K562 (cell line): ENCODE measurements at regions not wholly inside any gene's neighbourhood (a gene's known extent, or its start where the extent isn't known, plus 50 kb on each side); places are given as distances from the start of the nearest gene placed in this dataset.

Source experiments
- ATAC-seq: fragments of 200-7000 bp; cut with Tn5 transposase; 3 replicates; pipeline ENCODE4 v1.9.1; 2020; ENCODE audit warnings: moderate library complexity
- BruUV-seq: library from RNA; stranded (reverse); fragments of 400-500 nt; replicated peaks from 2 replicates; lab custom pipeline; 2021; lab: Mats Ljungman, UMichigan
- CTCF ChIA-PET: fragments of 300-600 bp; formaldehyde crosslinking; extraction: SDS; loops from one replicate; lab custom pipeline; 2021; ENCODE audit warnings: low intra/inter-chr PET ratio; lab: Yijun Ruan, JAX
- POLR2A ChIA-PET: fragments of 300-600, 350-650 bp; sonication (Branson Sonifier 250); formaldehyde crosslinking; extraction: SDS; loops from one replicate; lab custom pipeline; 2021; ENCODE audit warnings: antibody characterized with exemption, inconsistent platforms; lab: Yijun Ruan, JAX
- DNase-seq, 4 experiments: peaks; one replicate each; pipeline versions ENCODE4 v3.0.0 to v3.0.0-alpha.2; 2011 to 2018; ENCODE audit warnings: low spot score in 3 of 4, mixed read lengths in 3 of 4; ENCODE audit errors: extremely low read depth in 1 of 4
- FAIRE-seq: peaks from 2 replicates; lab custom pipeline; 2011; peaks lifted over from hg19 to GRCh38; lab: Jason Lieb, UNC
- H2AFZ ChIP-seq: 2 replicates; pipeline ENCODE4 v1.6.0; 2011; ENCODE audit warnings: low read depth, low read length, control low read depth, inconsistent platforms
- H3K27ac ChIP-seq: fragments of 200-600 bp; 3 replicates; pipeline ENCODE4 v1.8.0; 2011; ENCODE audit warnings: low read depth, mild to moderate bottlenecking, control low read depth, inconsistent platforms, low read length, moderate library complexity, mixed read lengths; ENCODE audit errors: extremely low read depth
- H3K27me3 ChIP-seq, 2 experiments: fragments of 300-600 bp in 1 of 2; 2 replicates in 1 of 2; 3 replicates in 1 of 2; pipeline versions ENCODE4 v1.6.0 to v1.8.0; 2011; ENCODE audit warnings: inconsistent platforms in 2 of 2, low read length in 2 of 2, mild to moderate bottlenecking in 1 of 2, mixed read lengths in 1 of 2, moderate library complexity in 1 of 2; ENCODE audit not compliant: control insufficient read depth in 2 of 2, insufficient read depth in 2 of 2
- H3K36me3 ChIP-seq: fragments of 300-600 bp; 3 replicates; pipeline ENCODE4 v1.8.0; 2011; ENCODE audit warnings: mild to moderate bottlenecking, low read length, inconsistent platforms; ENCODE audit not compliant: control insufficient read depth, insufficient read depth
- H3K4me1 ChIP-seq, 2 experiments: fragments of 200-600 bp in 1 of 2; replicated peaks in 1 of 2; 2 replicates in 1 of 2; 3 replicates in 1 of 2; pipeline versions ENCODE4 v1.5.1 to v1.8.0; 2011; ENCODE audit warnings: inconsistent platforms in 2 of 2, low read length in 2 of 2, mild to moderate bottlenecking in 1 of 2, mixed read lengths in 1 of 2, moderate library complexity in 1 of 2; ENCODE audit not compliant: control insufficient read depth in 2 of 2, insufficient read depth in 2 of 2
- H3K4me2 ChIP-seq: 2 replicates; pipeline ENCODE4 v1.6.1; 2011; ENCODE audit warnings: low read length, control low read depth, inconsistent platforms, mixed read lengths; ENCODE audit not compliant: insufficient read depth
- H3K4me3 ChIP-seq: fragments of 200-600 bp; sonication (generic), shearing (Covaris generic); 2 replicates; pipeline ENCODE4 v1.5.1; 2016; ENCODE audit warnings: control low read depth, inconsistent platforms
- H3K79me2 ChIP-seq: fragments of 200-600 bp; 3 replicates; pipeline ENCODE4 v1.8.0; 2011; ENCODE audit warnings: low read length, inconsistent platforms; ENCODE audit not compliant: control insufficient read depth, insufficient read depth
- H3K9ac ChIP-seq, 2 experiments: 2 replicates each; pipeline versions ENCODE4 v1.6.0 to v1.6.1; 2011; ENCODE audit warnings: low read depth in 2 of 2, low read length in 2 of 2, control low read depth in 1 of 2, inconsistent platforms in 1 of 2, mild to moderate bottlenecking in 1 of 2, mixed read lengths in 1 of 2; ENCODE audit not compliant: insufficient read depth in 1 of 2
- H3K9me1 ChIP-seq: one replicate; pipeline ENCODE4 v1.6.0; 2011; ENCODE audit warnings: inconsistent platforms, mild to moderate bottlenecking, low read length, moderate library complexity; ENCODE audit not compliant: control insufficient read depth, insufficient read depth
- H3K9me3 ChIP-seq: replicated peaks from 2 replicates; pipeline ENCODE4 v1.5.1; 2011; ENCODE audit warnings: low read depth, low read length, inconsistent platforms; ENCODE audit not compliant: control insufficient read depth, insufficient read depth
- H4K20me1 ChIP-seq: replicated peaks from 2 replicates; pipeline ENCODE4 v1.6.1; 2011; ENCODE audit warnings: low read length, inconsistent platforms, mixed read lengths; ENCODE audit not compliant: control insufficient read depth, insufficient read depth
- CREBBP ChIP-seq: IDR thresholded peaks from one replicate; pipeline ENCODE4 v1.6.1; 2012; ENCODE audit warnings: low read depth, mild to moderate bottlenecking, control low read depth, inconsistent platforms, low read length
- MIER1 ChIP-seq: fragments of 450-650 bp; IDR thresholded peaks from 2 replicates; pipeline ENCODE4 v1.6.1; 2016; ENCODE audit warnings: antibody characterized with exemption, mild to moderate bottlenecking, low read depth
- PCBP1 ChIP-seq: fragments of 200-400 bp; formaldehyde crosslinking; IDR thresholded peaks from 2 replicates; pipeline ENCODE4 v1.6.1; 2018; ENCODE audit warnings: mild to moderate bottlenecking, low read depth, low read length; ENCODE audit not compliant: poor library complexity, severe bottlenecking
- POLR2H ChIP-seq: IDR thresholded peaks from 2 replicates; pipeline ENCODE4 v1.6.1; 2016; ENCODE audit warnings: missing genetic modification characterization, low read depth, mild to moderate bottlenecking, control low read depth, missing compliant biosample characterization, moderate library complexity
- ZKSCAN3 ChIP-seq: fragments of 250-450 bp; sonication (Bioruptor Pico); IDR thresholded peaks from 2 replicates; pipeline ENCODE4 v1.4.0; 2020
- ZNF146 ChIP-seq: IDR thresholded peaks from one replicate; pipeline ENCODE4 v1.6.1; 2018; ENCODE audit warnings: missing compliant biosample characterization; ENCODE audit not compliant: unreplicated experiment
- ZNF174 ChIP-seq: fragments of 250-450 bp; sonication (Bioruptor Pico); IDR thresholded peaks from 2 replicates; pipeline ENCODE4 v1.4.0; 2020; ENCODE audit warnings: mild to moderate bottlenecking
- WGBS: fragments of 100-300 bp; shearing (Covaris generic); methylation state at CpG from one replicate; pipeline ENCODE4 v1.1.6; 2016; ENCODE audit warnings: low coverage, mixed read lengths; ENCODE audit not compliant: insufficient coverage; ENCODE audit errors: missing lambda C conversion rate; 5-methylcytosine and 5-hydroxymethylcytosine counted together
- in situ Hi-C: fragments of 300-500 bp; cut with MboI; formaldehyde crosslinking; loops from 4 replicates; pipeline ENCODE4 v1.15.0; 2018; ENCODE audit warnings: inconsistent platforms, mixed read lengths
- intact Hi-C: fragments of 100-400 bp; cut with micrococcal nuclease; formaldehyde crosslinking; loops from 2 replicates; pipeline ENCODE4 v1.14.2; 2022
- TF ChIP-seq, protein P1 (sequence below): fragments of 200-600 bp; sonication (generic); IDR thresholded peaks from one replicate; pipeline ENCODE4 v1.6.1; 2012; ENCODE audit warnings: mild to moderate bottlenecking, low read depth, low read length, inconsistent platforms
- TF ChIP-seq, protein P2 (sequence below): sonication (generic); formaldehyde crosslinking; IDR thresholded peaks from 2 replicates; pipeline ENCODE4 v1.8.0; 2022; ENCODE audit warnings: mild to moderate bottlenecking, missing genetic modification reagents, borderline replicate concordance

DNA sequence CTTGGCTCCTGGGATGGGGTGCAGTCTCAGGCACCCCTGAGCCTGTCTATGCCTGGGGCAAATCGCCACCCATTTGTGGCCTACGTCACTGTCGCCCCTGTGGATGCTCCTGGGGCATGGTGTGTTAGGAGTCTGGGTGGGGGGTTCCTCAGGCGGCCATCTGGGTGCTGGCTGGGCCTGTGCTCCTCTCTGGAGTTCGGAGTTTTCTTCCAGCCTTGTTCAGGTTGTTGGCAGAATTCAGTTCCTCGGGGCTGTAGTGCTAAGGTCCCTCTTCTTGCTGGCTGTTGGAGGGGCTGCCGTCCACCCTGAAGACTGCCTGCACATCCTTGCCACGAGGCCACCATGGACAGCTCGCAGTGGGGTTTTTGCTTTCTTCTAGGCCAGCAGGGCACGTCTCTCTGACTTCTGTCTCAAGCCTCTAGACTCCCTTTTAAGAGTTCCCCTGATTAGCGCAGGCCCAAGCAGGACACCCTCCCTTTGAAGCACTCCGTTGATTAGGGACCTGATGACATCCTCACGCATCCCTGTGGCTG, 86.7 kb upstream of the C1orf174 start:
- no peak; the same call in 2 of the 3 replicates for ATAC-seq
- in situ Hi-C loops = no loop called here
- TF ChIP-seq ZNF174 (CRISPR knock-in tag) (no peak), CREBBP (no peak), MIER1 (no peak), POLR2H (no peak), PCBP1 (no peak), ZKSCAN3 (CRISPR knock-in tag) (no peak), ZNF146 (CRISPR knock-in tag) (no peak)
- TF ChIP-seq, protein P1, sequence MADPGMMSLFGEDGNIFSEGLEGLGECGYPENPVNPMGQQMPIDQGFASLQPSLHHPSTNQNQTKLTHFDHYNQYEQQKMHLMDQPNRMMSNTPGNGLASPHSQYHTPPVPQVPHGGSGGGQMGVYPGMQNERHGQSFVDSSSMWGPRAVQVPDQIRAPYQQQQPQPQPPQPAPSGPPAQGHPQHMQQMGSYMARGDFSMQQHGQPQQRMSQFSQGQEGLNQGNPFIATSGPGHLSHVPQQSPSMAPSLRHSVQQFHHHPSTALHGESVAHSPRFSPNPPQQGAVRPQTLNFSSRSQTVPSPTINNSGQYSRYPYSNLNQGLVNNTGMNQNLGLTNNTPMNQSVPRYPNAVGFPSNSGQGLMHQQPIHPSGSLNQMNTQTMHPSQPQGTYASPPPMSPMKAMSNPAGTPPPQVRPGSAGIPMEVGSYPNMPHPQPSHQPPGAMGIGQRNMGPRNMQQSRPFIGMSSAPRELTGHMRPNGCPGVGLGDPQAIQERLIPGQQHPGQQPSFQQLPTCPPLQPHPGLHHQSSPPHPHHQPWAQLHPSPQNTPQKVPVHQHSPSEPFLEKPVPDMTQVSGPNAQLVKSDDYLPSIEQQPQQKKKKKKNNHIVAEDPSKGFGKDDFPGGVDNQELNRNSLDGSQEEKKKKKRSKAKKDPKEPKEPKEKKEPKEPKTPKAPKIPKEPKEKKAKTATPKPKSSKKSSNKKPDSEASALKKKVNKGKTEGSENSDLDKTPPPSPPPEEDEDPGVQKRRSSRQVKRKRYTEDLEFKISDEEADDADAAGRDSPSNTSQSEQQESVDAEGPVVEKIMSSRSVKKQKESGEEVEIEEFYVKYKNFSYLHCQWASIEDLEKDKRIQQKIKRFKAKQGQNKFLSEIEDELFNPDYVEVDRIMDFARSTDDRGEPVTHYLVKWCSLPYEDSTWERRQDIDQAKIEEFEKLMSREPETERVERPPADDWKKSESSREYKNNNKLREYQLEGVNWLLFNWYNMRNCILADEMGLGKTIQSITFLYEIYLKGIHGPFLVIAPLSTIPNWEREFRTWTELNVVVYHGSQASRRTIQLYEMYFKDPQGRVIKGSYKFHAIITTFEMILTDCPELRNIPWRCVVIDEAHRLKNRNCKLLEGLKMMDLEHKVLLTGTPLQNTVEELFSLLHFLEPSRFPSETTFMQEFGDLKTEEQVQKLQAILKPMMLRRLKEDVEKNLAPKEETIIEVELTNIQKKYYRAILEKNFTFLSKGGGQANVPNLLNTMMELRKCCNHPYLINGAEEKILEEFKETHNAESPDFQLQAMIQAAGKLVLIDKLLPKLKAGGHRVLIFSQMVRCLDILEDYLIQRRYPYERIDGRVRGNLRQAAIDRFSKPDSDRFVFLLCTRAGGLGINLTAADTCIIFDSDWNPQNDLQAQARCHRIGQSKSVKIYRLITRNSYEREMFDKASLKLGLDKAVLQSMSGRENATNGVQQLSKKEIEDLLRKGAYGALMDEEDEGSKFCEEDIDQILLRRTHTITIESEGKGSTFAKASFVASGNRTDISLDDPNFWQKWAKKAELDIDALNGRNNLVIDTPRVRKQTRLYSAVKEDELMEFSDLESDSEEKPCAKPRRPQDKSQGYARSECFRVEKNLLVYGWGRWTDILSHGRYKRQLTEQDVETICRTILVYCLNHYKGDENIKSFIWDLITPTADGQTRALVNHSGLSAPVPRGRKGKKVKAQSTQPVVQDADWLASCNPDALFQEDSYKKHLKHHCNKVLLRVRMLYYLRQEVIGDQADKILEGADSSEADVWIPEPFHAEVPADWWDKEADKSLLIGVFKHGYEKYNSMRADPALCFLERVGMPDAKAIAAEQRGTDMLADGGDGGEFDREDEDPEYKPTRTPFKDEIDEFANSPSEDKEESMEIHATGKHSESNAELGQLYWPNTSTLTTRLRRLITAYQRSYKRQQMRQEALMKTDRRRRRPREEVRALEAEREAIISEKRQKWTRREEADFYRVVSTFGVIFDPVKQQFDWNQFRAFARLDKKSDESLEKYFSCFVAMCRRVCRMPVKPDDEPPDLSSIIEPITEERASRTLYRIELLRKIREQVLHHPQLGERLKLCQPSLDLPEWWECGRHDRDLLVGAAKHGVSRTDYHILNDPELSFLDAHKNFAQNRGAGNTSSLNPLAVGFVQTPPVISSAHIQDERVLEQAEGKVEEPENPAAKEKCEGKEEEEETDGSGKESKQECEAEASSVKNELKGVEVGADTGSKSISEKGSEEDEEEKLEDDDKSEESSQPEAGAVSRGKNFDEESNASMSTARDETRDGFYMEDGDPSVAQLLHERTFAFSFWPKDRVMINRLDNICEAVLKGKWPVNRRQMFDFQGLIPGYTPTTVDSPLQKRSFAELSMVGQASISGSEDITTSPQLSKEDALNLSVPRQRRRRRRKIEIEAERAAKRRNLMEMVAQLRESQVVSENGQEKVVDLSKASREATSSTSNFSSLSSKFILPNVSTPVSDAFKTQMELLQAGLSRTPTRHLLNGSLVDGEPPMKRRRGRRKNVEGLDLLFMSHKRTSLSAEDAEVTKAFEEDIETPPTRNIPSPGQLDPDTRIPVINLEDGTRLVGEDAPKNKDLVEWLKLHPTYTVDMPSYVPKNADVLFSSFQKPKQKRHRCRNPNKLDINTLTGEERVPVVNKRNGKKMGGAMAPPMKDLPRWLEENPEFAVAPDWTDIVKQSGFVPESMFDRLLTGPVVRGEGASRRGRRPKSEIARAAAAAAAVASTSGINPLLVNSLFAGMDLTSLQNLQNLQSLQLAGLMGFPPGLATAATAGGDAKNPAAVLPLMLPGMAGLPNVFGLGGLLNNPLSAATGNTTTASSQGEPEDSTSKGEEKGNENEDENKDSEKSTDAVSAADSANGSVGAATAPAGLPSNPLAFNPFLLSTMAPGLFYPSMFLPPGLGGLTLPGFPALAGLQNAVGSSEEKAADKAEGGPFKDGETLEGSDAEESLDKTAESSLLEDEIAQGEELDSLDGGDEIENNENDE = no peak
- TF ChIP-seq, protein P2, sequence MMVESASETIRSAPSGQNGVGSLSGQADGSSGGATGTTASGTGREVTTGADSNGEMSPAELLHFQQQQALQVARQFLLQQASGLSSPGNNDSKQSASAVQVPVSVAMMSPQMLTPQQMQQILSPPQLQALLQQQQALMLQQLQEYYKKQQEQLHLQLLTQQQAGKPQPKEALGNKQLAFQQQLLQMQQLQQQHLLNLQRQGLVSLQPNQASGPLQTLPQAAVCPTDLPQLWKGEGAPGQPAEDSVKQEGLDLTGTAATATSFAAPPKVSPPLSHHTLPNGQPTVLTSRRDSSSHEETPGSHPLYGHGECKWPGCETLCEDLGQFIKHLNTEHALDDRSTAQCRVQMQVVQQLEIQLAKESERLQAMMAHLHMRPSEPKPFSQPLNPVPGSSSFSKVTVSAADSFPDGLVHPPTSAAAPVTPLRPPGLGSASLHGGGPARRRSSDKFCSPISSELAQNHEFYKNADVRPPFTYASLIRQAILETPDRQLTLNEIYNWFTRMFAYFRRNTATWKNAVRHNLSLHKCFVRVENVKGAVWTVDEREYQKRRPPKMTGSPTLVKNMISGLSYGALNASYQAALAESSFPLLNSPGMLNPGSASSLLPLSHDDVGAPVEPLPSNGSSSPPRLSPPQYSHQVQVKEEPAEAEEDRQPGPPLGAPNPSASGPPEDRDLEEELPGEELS (CRISPR knock-in tag) = no peak

More for the DNA sequence above, 86.7 kb upstream of the C1orf174 start:
- no peak for FAIRE-seq
- no peaks in the 10 kb centered on the region for H3K36me3 ChIP-seq
- intact Hi-C loops = no loop called here
- H3K4me1 ChIP-seq = no peaks in the 10 kb centered on the region; a peak in 1 of 5 replicates
- no peaks in the 10 kb centered on the region; the same call in 1 of the 2 replicates for H4K20me1 ChIP-seq
- H3K9ac ChIP-seq = no peak overlapping the region
- no peaks in the 10 kb centered on the region for H3K79me2 ChIP-seq
- H3K9me3 ChIP-seq = no peaks in the 10 kb centered on the region
- no TSS peak for BruUV-seq
- CTCF ChIA-PET = no interaction called here
- no peak overlapping the region for H2AFZ ChIP-seq
- H3K27me3 ChIP-seq = peaks cover 0 to 31% of the 10 kb centered on the region in 2 experiments; a peak in 2 of 5 replicates
- H3K4me3 ChIP-seq = no peak overlapping the region
- POLR2A ChIA-PET = interaction anchor here (1.8 kb wide), 1 partner anchor 20 kb away, joined by 4 read pairs; no protein-coding TSS in a partner anchor
- DNase-seq = no peak
- WGBS = 7% methylated on average over 13 of the region's 13 CpGs
- H3K9me1 ChIP-seq = peaks cover 4% of the 10 kb centered on the region
- no peak overlapping the region for H3K27ac ChIP-seq
- H3K4me2 ChIP-seq = no peak overlapping the region
